ENCODE measurements at regions not wholly inside any gene's neighbourhood (a gene's known extent, or its start where the extent isn't known, plus 50 kb on each side); places are given as distances from the start of the nearest gene placed in this dataset.

DNA sequence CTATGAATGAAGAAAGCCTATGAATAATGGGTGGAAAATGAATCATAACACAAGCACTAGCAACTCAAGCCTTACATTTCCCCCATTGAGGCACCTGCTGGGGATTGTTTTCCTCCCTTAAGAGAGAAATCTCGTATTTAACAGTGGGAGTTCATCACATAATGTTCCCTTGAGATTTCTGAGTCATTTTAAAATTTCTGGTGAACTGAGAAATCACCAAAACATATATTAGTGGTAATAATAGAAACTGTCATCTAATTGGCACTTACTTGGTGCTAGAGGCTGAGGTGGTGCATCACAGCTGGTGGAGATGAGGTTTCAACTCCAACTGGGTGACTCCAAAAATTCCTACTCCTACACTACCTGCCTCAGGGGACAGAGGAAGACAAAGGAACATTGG is 561.3 kb upstream of the LCORL start:
- TF ChIP-seq, protein P1, sequence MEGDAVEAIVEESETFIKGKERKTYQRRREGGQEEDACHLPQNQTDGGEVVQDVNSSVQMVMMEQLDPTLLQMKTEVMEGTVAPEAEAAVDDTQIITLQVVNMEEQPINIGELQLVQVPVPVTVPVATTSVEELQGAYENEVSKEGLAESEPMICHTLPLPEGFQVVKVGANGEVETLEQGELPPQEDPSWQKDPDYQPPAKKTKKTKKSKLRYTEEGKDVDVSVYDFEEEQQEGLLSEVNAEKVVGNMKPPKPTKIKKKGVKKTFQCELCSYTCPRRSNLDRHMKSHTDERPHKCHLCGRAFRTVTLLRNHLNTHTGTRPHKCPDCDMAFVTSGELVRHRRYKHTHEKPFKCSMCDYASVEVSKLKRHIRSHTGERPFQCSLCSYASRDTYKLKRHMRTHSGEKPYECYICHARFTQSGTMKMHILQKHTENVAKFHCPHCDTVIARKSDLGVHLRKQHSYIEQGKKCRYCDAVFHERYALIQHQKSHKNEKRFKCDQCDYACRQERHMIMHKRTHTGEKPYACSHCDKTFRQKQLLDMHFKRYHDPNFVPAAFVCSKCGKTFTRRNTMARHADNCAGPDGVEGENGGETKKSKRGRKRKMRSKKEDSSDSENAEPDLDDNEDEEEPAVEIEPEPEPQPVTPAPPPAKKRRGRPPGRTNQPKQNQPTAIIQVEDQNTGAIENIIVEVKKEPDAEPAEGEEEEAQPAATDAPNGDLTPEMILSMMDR (IDR thresholded peaks at IDR 0.05) = no peak
- no peak for TF ChIP-seq POLR2A (IDR thresholded peaks at IDR 0.05)

Measured in adrenal gland (tissue), 5 donors.